SH-SY5Y (cell line): ENCODE measurements at regions not wholly inside any gene's neighbourhood (a gene's known extent, or its start where the extent isn't known, plus 50 kb on each side); places are given as distances from the start of the nearest gene placed in this dataset.

Experiments used
- GATA2 ChIP-seq: IDR thresholded peaks from 2 replicates; pipeline ENCODE4 v1.6.1; 2011; ENCODE audit warnings: mild to moderate bottlenecking, low read depth, low read length
- GATA3 ChIP-seq: IDR thresholded peaks from 2 replicates; pipeline ENCODE4 v1.6.1; 2011; ENCODE audit warnings: low read depth, mild to moderate bottlenecking, low read length, moderate library complexity

DNA sequence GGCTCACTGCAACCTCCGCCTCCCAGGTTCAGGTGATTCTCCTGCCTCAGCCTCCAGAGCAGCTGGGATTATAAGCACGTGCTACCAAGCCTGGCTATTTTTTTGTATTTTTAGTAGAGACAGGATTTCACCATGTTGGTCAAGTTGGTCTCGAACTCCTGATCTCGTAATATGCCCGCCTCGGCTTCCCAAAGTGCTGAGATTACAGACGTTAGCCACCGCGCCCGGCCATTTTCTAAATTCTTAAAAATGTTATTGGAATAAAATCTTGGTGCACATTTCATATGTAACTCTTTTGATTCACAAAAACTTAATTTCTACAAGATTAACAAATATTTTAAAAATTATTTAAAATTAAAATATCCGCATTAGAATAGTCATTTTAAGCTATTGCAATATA lies 1480.3 kb upstream of the SPRY2 start:
- TF ChIP-seq GATA3, result no peak
- no peak for TF ChIP-seq GATA2
